B cell (primary cell): ENCODE measurements at regions not wholly inside any gene's neighbourhood (a gene's known extent, or its start where the extent isn't known, plus 50 kb on each side); places are given as distances from the start of the nearest gene placed in this dataset.

Source experiments
- ATAC-seq: fragments of 200-7000 bp; cut with Tn5 transposase; one replicate; pipeline ENCODE4 v1.10.0; 2021; ENCODE audit warnings: low read depth, mild to moderate bottlenecking, moderate number of reproducible peaks, moderate library complexity
- CTCF ChIA-PET: fragments of 350-600 bp; sonication (Branson Sonifier 250); formaldehyde crosslinking; loops from one replicate; lab custom pipeline; 2021; ENCODE audit warnings: antibody characterized with exemption, inconsistent platforms; lab: Charles Lee
- POLR2A ChIA-PET: fragments of 350-600 bp; sonication (Branson Sonifier 250); formaldehyde crosslinking; loops from one replicate; lab custom pipeline; 2021; ENCODE audit warnings: antibody characterized with exemption; lab: Charles Lee
- DNase-seq: peaks from one replicate; pipeline ENCODE4 v3.0.0; 2013
- H2AFZ ChIP-seq: 2 replicates; pipeline ENCODE4 v1.6.1; 2012; ENCODE audit warnings: mild to moderate bottlenecking, low read depth, low read length; ENCODE audit not compliant: insufficient read depth, poor library complexity, severe bottlenecking
- H3K27ac ChIP-seq, 2 donors: 1 replicate in 1 of 2; 2 replicates in 1 of 2; pipeline ENCODE4 v1.5.1; 2012 to 2013; ENCODE audit warnings: low read length in 2 of 2, mild to moderate bottlenecking in 2 of 2, moderate library complexity in 1 of 2
- H3K27me3 ChIP-seq, 4 experiments: fragments of 200-600 bp in 1 of 4; sonication (generic) in 1 of 4; replicated peaks in 1 of 4; 1 replicate in 2 of 4; 2 replicates in 2 of 4; pipeline versions ENCODE4 v1.6.1 to v1.7.0; 2013 to 2016; ENCODE audit warnings: low read length in 3 of 4, mild to moderate bottlenecking in 2 of 4, mixed read lengths in 1 of 4, moderate library complexity in 1 of 4; ENCODE audit not compliant: insufficient read depth in 4 of 4, control insufficient read depth in 3 of 4; ENCODE audit errors: control extremely low read depth in 1 of 4
- H3K36me3 ChIP-seq, 2 experiments: replicated peaks in 1 of 2; 1 replicate in 1 of 2; 2 replicates in 1 of 2; pipeline versions ENCODE4 v1.6.1 to v1.7.1; 2013; ENCODE audit warnings: low read length in 1 of 2; ENCODE audit not compliant: insufficient read depth in 2 of 2, control insufficient read depth in 1 of 2; ENCODE audit errors: control extremely low read depth in 1 of 2, extremely low read depth in 1 of 2
- H3K4me1 ChIP-seq, 2 donors: fragments of 200-600 bp in 1 of 2; sonication (generic) in 1 of 2; 1 replicate in 1 of 2; 2 replicates in 1 of 2; pipeline versions ENCODE4 v1.5.1 to v1.6.1; 2013 to 2017; ENCODE audit warnings: low read length in 2 of 2; ENCODE audit not compliant: control insufficient read depth in 2 of 2, insufficient read depth in 2 of 2
- H3K4me2 ChIP-seq: replicated peaks from 2 replicates; pipeline ENCODE3; 2012; ENCODE audit warnings: mild to moderate bottlenecking, low read depth, low read length; ENCODE audit not compliant: poor library complexity, severe bottlenecking
- H3K4me3 ChIP-seq, 5 experiments: fragments of 200-600 bp in 1 of 5; sonication (generic) in 1 of 5; 1 replicate in 3 of 5; 2 replicates in 2 of 5; pipeline versions ENCODE4 v1.5.1 to v1.7.0; 2011 to 2016; ENCODE audit warnings: low read length in 4 of 5, mild to moderate bottlenecking in 4 of 5, low read depth in 2 of 5, control low read depth in 1 of 5, moderate library complexity in 1 of 5; ENCODE audit not compliant: insufficient read depth in 1 of 5; ENCODE audit errors: control extremely low read depth in 1 of 5, extremely low read depth in 1 of 5
- H3K79me2 ChIP-seq: fragments of 200-600 bp; sonication (generic); one replicate; pipeline ENCODE4 v1.6.0; 2016; ENCODE audit warnings: low read length; ENCODE audit not compliant: control insufficient read depth, insufficient read depth
- H3K9ac ChIP-seq: fragments of 200-600 bp; sonication (generic); 2 replicates; pipeline ENCODE4 v1.6.1; 2017; ENCODE audit warnings: mild to moderate bottlenecking, low read length, moderate library complexity
- H3K9me3 ChIP-seq, 3 donors: one replicate each; pipeline versions ENCODE4 v1.6.1 to v1.7.1; 2013; ENCODE audit warnings: low read length in 2 of 3; ENCODE audit not compliant: control insufficient read depth in 2 of 3, insufficient read depth in 1 of 3; ENCODE audit errors: control extremely low read depth in 1 of 3
- H4K20me1 ChIP-seq: 2 replicates; pipeline ENCODE4 v1.6.0; 2012; ENCODE audit warnings: mild to moderate bottlenecking, low read length; ENCODE audit not compliant: insufficient read depth, control insufficient read depth, poor library complexity, severe bottlenecking
- H3K27ac Mint-ChIP-seq: one replicate; pipeline ENCODE4 v1.8.0; 2021; ENCODE audit warnings: mixed read lengths
- H3K27me3 Mint-ChIP-seq: one replicate; pipeline ENCODE4 v1.8.0; 2021; ENCODE audit warnings: mixed read lengths
- H3K4me1 Mint-ChIP-seq: one replicate; pipeline ENCODE4 v1.8.0; 2021; ENCODE audit warnings: mixed read lengths
- H3K4me3 Mint-ChIP-seq: one replicate; pipeline ENCODE4 v1.8.0; 2021; ENCODE audit warnings: mixed read lengths
- H3K9me3 Mint-ChIP-seq: one replicate; pipeline ENCODE4 v1.8.0; 2022; ENCODE audit warnings: mixed read lengths; ENCODE audit not compliant: insufficient read depth
- EZH2 ChIP-seq: IDR thresholded peaks from 2 replicates; pipeline ENCODE4 v1.6.1; 2012; ENCODE audit warnings: borderline replicate concordance, low read depth, mild to moderate bottlenecking, moderate library complexity, low read length; ENCODE audit not compliant: insufficient read depth, poor library complexity, severe bottlenecking
- WGBS: methylation state at CpG from one replicate; pipeline ENCODE4 v1.1.5; 2013; ENCODE audit warnings: missing lambda C conversion rate; ENCODE audit not compliant: insufficient coverage; 5-methylcytosine and 5-hydroxymethylcytosine counted together
- intact Hi-C: fragments of 100-400 bp; cut with micrococcal nuclease; formaldehyde crosslinking; loops from one replicate; pipeline ENCODE4 v1.10.0; 2022
- TF ChIP-seq, protein P1 (sequence below): fragments of 200-600 bp; IDR thresholded peaks from one replicate; pipeline ENCODE4 v1.8.0; 2022; ENCODE audit warnings: antibody characterized with exemption, mild to moderate bottlenecking

DNA sequence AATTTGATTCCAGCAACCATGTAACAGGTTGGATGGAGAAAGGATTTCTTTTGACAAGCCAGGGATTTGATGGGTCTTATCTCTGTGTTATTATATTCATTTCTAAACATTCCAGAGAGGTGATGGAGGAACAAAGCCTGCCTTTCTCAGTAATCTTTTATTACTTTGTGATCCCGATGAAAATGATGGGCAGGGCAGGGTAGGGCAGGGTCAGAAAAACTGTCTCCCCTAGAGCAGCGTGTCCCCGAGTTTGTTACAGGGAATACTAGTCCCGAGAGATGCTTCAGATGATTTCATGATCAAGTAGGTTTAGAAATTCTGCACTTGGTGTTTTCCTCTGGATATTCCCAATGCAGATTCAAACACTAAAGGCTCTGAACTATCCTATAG lies 111.8 kb upstream of the RGMA start:
- no peaks in the 10 kb centered on the region for H3K36me3 ChIP-seq
- intact Hi-C loops, result no loop called here

DNA sequence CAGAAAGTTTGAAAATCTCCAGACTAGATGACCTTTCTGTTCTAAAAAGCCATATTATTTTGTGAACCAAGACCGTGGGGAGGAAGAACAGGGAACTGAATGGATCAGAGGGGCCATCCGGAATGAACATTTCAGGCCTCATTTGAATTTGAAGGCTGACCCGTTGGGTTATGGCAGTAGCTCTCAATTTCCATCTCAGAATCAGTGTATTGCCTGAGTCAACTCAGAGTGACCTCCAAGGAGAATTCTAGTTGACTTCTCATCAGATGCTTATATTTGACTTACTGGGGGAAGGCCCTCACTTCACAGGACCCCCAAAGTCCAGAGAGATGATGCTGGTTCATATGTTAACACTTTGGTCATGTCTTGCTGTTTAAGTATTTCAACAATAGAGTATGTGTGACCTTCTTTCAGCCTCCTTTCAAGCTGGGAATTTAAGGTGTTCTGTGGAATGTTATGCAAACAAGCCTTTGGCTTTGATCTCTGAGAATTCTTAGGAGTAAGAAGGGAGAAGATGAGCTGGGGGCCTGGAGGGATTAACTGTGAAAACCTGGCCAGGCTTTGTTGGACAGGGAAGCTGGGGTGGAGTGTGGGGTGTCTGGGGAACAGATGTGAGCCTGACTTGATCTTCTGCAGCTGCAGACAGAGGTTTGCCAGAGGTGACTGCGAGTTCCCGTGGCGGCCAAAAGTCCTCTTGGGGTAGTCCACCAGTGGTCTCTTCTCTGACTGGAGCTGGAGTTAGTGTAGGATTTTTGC lies 111.2 kb upstream of the RGMA start:
- Histone ChIP-seq H2AFZ (no peak overlapping the region), H3K4me3 (no peak overlapping the region), H3K36me3 (no peaks in the 10 kb centered on the region), H3K27ac (no peak overlapping the region), H3K4me2 (no peak overlapping the region), H3K9me3 (no peaks in the 10 kb centered on the region), H3K79me2 (no peaks in the 10 kb centered on the region), H4K20me1 (no peaks in the 10 kb centered on the region), H3K4me1 (no peaks in the 10 kb centered on the region), H3K9ac (no peak overlapping the region), H3K27me3 (no peaks in the 10 kb centered on the region)
- TF ChIP-seq, protein P1, sequence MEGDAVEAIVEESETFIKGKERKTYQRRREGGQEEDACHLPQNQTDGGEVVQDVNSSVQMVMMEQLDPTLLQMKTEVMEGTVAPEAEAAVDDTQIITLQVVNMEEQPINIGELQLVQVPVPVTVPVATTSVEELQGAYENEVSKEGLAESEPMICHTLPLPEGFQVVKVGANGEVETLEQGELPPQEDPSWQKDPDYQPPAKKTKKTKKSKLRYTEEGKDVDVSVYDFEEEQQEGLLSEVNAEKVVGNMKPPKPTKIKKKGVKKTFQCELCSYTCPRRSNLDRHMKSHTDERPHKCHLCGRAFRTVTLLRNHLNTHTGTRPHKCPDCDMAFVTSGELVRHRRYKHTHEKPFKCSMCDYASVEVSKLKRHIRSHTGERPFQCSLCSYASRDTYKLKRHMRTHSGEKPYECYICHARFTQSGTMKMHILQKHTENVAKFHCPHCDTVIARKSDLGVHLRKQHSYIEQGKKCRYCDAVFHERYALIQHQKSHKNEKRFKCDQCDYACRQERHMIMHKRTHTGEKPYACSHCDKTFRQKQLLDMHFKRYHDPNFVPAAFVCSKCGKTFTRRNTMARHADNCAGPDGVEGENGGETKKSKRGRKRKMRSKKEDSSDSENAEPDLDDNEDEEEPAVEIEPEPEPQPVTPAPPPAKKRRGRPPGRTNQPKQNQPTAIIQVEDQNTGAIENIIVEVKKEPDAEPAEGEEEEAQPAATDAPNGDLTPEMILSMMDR, result no peak
- no peak for TF ChIP-seq EZH2
- POLR2A ChIA-PET, result no interaction called here
- H3K9me3 Mint-ChIP-seq, result peaks cover 4% of the 10 kb centered on the region
- WGBS, result 87% methylated on average over 6 of the region's 6 CpGs
- H3K27me3 Mint-ChIP-seq, result peaks cover 20% of the 10 kb centered on the region
- CTCF ChIA-PET, result no interaction called here
- intact Hi-C loops, result no loop called here
- no peak overlapping the region for H3K27ac Mint-ChIP-seq
- DNase-seq (no peak), ATAC-seq (no peak)
- no peak overlapping the region for H3K4me3 Mint-ChIP-seq
- no peaks in the 10 kb centered on the region for H3K4me1 Mint-ChIP-seq

More for the DNA sequence above, 111.8 kb upstream of the RGMA start:
- Mint-ChIP-seq H3K4me1 (no peaks in the 10 kb centered on the region), H3K27ac (no peak overlapping the region), H3K4me3 (no peak overlapping the region), H3K27me3 (peaks cover 20% of the 10 kb centered on the region), H3K9me3 (peaks cover 4% of the 10 kb centered on the region)
- Histone ChIP-seq H3K9me3 (no peaks in the 10 kb centered on the region), H3K4me1 (no peaks in the 10 kb centered on the region), H3K4me3 (no peak overlapping the region), H3K27me3 (no peaks in the 10 kb centered on the region), H3K9ac (no peak overlapping the region), H4K20me1 (no peaks in the 10 kb centered on the region), H3K27ac (no peak overlapping the region), H3K4me2 (no peak overlapping the region), H2AFZ (no peak overlapping the region), H3K79me2 (no peaks in the 10 kb centered on the region)
- POLR2A ChIA-PET, result no interaction called here
- ATAC-seq (no peak), DNase-seq (no peak)
- WGBS, result no CpG with 5 or more reads among the region's 4 CpGs
- CTCF ChIA-PET, result no interaction called here
- no peak for TF ChIP-seq EZH2
- TF ChIP-seq, protein P1, result no peak
